HEK293T (cell line): ENCODE measurements at regions not wholly inside any gene's neighbourhood (a gene's known extent, or its start where the extent isn't known, plus 50 kb on each side); places are given as distances from the start of the nearest gene placed in this dataset.

Experiments used
- BHLHE40 ChIP-seq: fragments of 450-650 bp; IDR thresholded peaks from 2 replicates; pipeline ENCODE4 v1.6.1; 2016; ENCODE audit warnings: mild to moderate bottlenecking, moderate library complexity, borderline replicate concordance
- FOXM1 ChIP-seq: fragments of 450-650 bp; IDR thresholded peaks from 2 replicates; pipeline ENCODE4 v1.6.1; 2017; ENCODE audit warnings: mild to moderate bottlenecking, borderline replicate concordance
- SP1 ChIP-seq: fragments of 450-650 bp; IDR thresholded peaks from 2 replicates; pipeline ENCODE4 v1.6.1; 2017
- SUZ12 ChIP-seq: fragments of 450-650 bp; IDR thresholded peaks from 2 replicates; pipeline ENCODE4 v1.6.1; 2016; ENCODE audit warnings: mild to moderate bottlenecking
- TARDBP ChIP-seq: fragments of 450-650 bp; IDR thresholded peaks from 2 replicates; pipeline ENCODE4 v1.6.1; 2016
- ZNF384 ChIP-seq: fragments of 450-650 bp; IDR thresholded peaks from 2 replicates; pipeline ENCODE4 v1.6.1; 2016

DNA sequence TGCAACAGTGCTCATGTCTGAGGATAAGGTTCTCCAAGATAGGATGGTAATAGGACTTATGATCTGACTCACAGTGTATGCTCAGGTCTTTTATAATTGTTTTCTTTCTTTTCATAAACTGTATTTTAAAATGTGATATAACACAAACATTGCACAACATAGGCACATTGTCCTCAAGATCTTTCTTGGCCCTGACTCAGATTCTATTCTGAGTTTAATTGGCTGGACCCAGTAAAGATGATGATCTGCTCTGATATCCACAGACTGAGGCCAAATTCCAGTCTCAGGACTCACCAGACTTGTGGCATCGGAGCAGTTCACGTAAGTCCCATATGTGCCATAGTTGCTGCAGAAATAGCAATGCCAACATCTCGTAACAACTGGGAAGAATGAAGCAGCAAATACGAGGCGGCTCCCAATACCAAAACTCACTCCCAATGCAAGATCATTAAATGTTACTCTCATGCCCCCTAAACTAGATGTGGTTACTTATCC lies 448.9 kb upstream of the SLC14A2 start:
- no peak for TF ChIP-seq SP1
- TF ChIP-seq BHLHE40 = no peak
- TF ChIP-seq ZNF384 = no peak
- no peak for TF ChIP-seq FOXM1
- no peak for TF ChIP-seq TARDBP
- TF ChIP-seq SUZ12 = no peak
